A549 (cell line): ENCODE measurements at regions not wholly inside any gene's neighbourhood (a gene's known extent, or its start where the extent isn't known, plus 50 kb on each side); places are given as distances from the start of the nearest gene placed in this dataset.
"Not testable (repeated sequence)": the region's sequence is repeated elsewhere in the genome, so short reads cannot be mapped to it uniquely, and the experiment has no call there.

Experiments used
- ATAC-seq, 2 experiments: fragments of 200-7000 bp in 1 of 2; fragments of >200 bp in 1 of 2; cut with Nextera tagmentation in 1 of 2; cut with Tn5 transposase in 1 of 2; 3 replicates each; pipeline versions ENCODE4 v1.8.0 to v1.9.1; 2018 to 2020; ENCODE audit warnings: mild to moderate bottlenecking in 1 of 2, moderate library complexity in 1 of 2
- CTCF ChIA-PET: fragments of 300-600 bp; sonication (Branson Sonifier 250); formaldehyde crosslinking; extraction: SDS; loops from one replicate; lab custom pipeline; 2021; ENCODE audit warnings: antibody characterized with exemption, inconsistent platforms; lab: Yijun Ruan, JAX
- POLR2A ChIA-PET: fragments of 350-600 bp; formaldehyde crosslinking; extraction: SDS; loops from one replicate; lab custom pipeline; 2021; ENCODE audit warnings: antibody characterized with exemption, inconsistent platforms; lab: Yijun Ruan, JAX
- DNase-seq, 2 experiments: peaks; one replicate each; pipeline versions ENCODE4 v3.0.0 to v3.0.0-alpha.2; 2011 to 2016; ENCODE audit warnings: low read depth in 1 of 2, low spot score in 1 of 2
- FAIRE-seq: peaks from 2 replicates; lab custom pipeline; 2011; peaks lifted over from hg19 to GRCh38; lab: Jason Lieb, UNC
- H3K27ac ChIP-seq, 2 experiments: fragments of >200 bp; sonication (Bioruptor Twin); formaldehyde crosslinking; 3 replicates each; pipeline ENCODE4 v1.5.1; 2016 to 2017
- H3K4me1 ChIP-seq: fragments of >200 bp; sonication (Bioruptor Twin); formaldehyde crosslinking; 3 replicates; pipeline ENCODE4 v1.6.1; 2016
- H3K4me2 ChIP-seq: fragments of >200 bp; sonication (Bioruptor Twin); formaldehyde crosslinking; 3 replicates; pipeline ENCODE4 v1.6.1; 2016
- H3K4me3 ChIP-seq: fragments of >200 bp; sonication (Bioruptor Twin); formaldehyde crosslinking; 3 replicates; pipeline ENCODE4 v1.5.1; 2016
- H3K9me3 ChIP-seq: fragments of >200 bp; sonication (Bioruptor Twin); formaldehyde crosslinking; 3 replicates; pipeline ENCODE4 v1.6.1; 2016
- CHD2 ChIP-seq: fragments of 150-350 bp; IDR thresholded peaks from 2 replicates; pipeline ENCODE4 v1.6.1; 2014; ENCODE audit warnings: low read length; ENCODE audit not compliant: partially characterized antibody
- E2F6 ChIP-seq: IDR thresholded peaks from 2 replicates; pipeline ENCODE4 v1.6.1; 2012; ENCODE audit warnings: low read depth, borderline replicate concordance
- FOSB ChIP-seq: fragments of 250-450 bp; sonication (Bioruptor Pico); IDR thresholded peaks from 2 replicates; pipeline ENCODE4 v1.5.0; 2020; ENCODE audit warnings: mild to moderate bottlenecking, moderate library complexity
- FOSL2 ChIP-seq, 2 experiments: fragments of 450-650 bp in 1 of 2; fragments of >200 bp in 1 of 2; sonication (Bioruptor Twin) in 1 of 2; formaldehyde crosslinking; IDR thresholded peaks; 2 replicates each; pipeline versions ENCODE4 v1.5.0 to v1.6.1; 2016 to 2020; ENCODE audit warnings: mild to moderate bottlenecking in 1 of 2, moderate library complexity in 1 of 2
- HES2 ChIP-seq: fragments of >200 bp; sonication (Bioruptor Twin); formaldehyde crosslinking; IDR thresholded peaks from 2 replicates; pipeline ENCODE4 v1.6.1; 2016
- JUN ChIP-seq, 2 experiments: fragments of >200 bp; sonication (Bioruptor Twin); formaldehyde crosslinking; IDR thresholded peaks; 2 replicates in 1 of 2; 3 replicates in 1 of 2; pipeline ENCODE4 v1.6.1; 2016 to 2017
- MAFK ChIP-seq: fragments of 450-650 bp; IDR thresholded peaks from 2 replicates; pipeline ENCODE4 v1.6.1; 2014; ENCODE audit not compliant: partially characterized antibody
- MAX ChIP-seq: IDR thresholded peaks from 2 replicates; pipeline ENCODE4 v1.6.1; 2012
- MYC ChIP-seq: IDR thresholded peaks from 2 replicates; pipeline ENCODE4 v1.6.1; 2012; ENCODE audit warnings: mild to moderate bottlenecking, inconsistent platforms, low read length, improper control_type of control experiment, borderline replicate concordance
- NFE2L2 ChIP-seq: fragments of 150-350 bp; conservative IDR thresholded peaks from 2 replicates; pipeline ENCODE4 v1.6.1; 2014; ENCODE audit warnings: low read length
- PBX3 ChIP-seq: IDR thresholded peaks from 2 replicates; pipeline ENCODE4 v1.6.1; 2012
- PHF8 ChIP-seq: fragments of 200-600 bp; sonication (generic); IDR thresholded peaks from 2 replicates; pipeline ENCODE4 v1.6.1; 2016; ENCODE audit warnings: low read depth, mild to moderate bottlenecking, antibody characterized with exemption, moderate library complexity, borderline replicate concordance
- POLR2A ChIP-seq: IDR thresholded peaks from 2 replicates; pipeline ENCODE4 v1.6.1; 2012; ENCODE audit warnings: mild to moderate bottlenecking, low read length
- RARB ChIP-seq: fragments of 250-450 bp; sonication (Bioruptor Pico); IDR thresholded peaks from 2 replicates; pipeline ENCODE4 v1.8.0; 2021; ENCODE audit warnings: mild to moderate bottlenecking, moderate library complexity
- SMC3 ChIP-seq: fragments of >200 bp; sonication (Bioruptor Twin); formaldehyde crosslinking; IDR thresholded peaks from 3 replicates; pipeline ENCODE4 v1.6.1; 2018; ENCODE audit warnings: inconsistent platforms
- TFCP2L1 ChIP-seq: fragments of 250-450 bp; sonication (Bioruptor Pico); IDR thresholded peaks from 2 replicates; pipeline ENCODE4 v1.5.0; 2021; ENCODE audit warnings: mild to moderate bottlenecking
- TP53 ChIP-seq: fragments of 250-450 bp; sonication (Bioruptor Pico); IDR thresholded peaks from 2 replicates; pipeline ENCODE4 v1.5.0; 2021; ENCODE audit warnings: mild to moderate bottlenecking, moderate library complexity
- ZFP36 ChIP-seq: fragments of 450-650 bp; IDR thresholded peaks from 2 replicates; pipeline ENCODE4 v1.6.1; 2014; ENCODE audit warnings: borderline replicate concordance; ENCODE audit not compliant: partially characterized antibody
- ZNF302 ChIP-seq: fragments of 250-450 bp; sonication (Bioruptor Pico); IDR thresholded peaks from 2 replicates; pipeline ENCODE4 v1.9.0; 2021; ENCODE audit warnings: inconsistent platforms, mild to moderate bottlenecking, moderate library complexity
- WGBS: methylation state at CpG from one replicate; pipeline ENCODE4 v1.1.6; 2017; ENCODE audit errors: missing lambda C conversion rate; 5-methylcytosine and 5-hydroxymethylcytosine counted together

DNA sequence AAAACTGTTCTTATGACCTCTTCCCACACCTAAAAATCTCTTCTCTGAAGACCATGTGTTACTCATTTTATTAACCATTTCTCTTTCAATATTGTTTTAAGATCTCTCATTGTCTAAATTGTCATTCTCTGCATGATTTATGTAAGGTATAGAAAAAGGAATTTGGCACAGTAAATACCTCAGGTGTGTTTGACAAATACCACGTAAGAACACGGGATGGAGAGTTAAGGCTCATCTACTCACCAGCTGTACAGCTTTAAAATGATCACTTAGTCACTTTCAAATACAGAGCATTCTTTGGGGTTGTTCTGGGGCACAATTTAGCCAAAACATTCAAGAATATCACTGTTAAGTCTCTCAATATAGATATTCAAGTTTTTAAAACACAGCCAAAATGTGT lies 627.1 kb downstream of the MCTP2 start:
- H3K4me1 ChIP-seq = no peaks in the 10 kb centered on the region
- CTCF ChIA-PET = no interaction called here
- POLR2A ChIA-PET = no interaction called here
- H3K4me3 ChIP-seq = no peak overlapping the region
- 1% methylated on average over 2 of the region's 2 CpGs for WGBS
- H3K27ac ChIP-seq = no peak overlapping the region
- DNase-seq (no peak), ATAC-seq (no peak), FAIRE-seq (no peak)
- no peak overlapping the region for H3K4me2 ChIP-seq
- TF ChIP-seq PBX3 (no peak), TP53 (CRISPR knock-in tag) (no peak), SMC3 (no peak), E2F6 (no peak), HES2 (no peak), FOSL2 (IDR thresholded peaks at IDR 0.05) (no peak), FOSL2 (CRISPR knock-in tag; IDR thresholded peaks at IDR 0.05) (no peak)
- H3K9me3 ChIP-seq = peaks cover 11% of the 10 kb centered on the region; the same call in 2 of the 3 replicates

DNA sequence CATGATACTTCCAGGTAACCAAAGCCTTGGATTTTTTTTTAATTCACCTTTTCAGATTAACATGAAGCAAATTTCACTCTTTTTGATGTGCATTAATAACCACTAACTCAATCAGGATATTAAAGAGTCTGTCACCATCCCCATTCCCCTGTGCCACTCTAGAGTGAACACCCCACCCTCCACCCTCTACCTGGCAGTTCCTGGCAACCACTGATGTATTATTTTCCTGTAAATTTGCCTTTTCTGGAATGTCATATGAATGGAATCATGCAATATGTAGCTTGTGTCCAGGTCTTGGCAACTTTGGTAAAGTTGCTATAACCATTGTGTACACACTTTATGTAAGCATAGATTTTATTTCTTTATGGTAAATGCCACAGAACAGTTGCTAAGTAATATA lies 627.6 kb downstream of the MCTP2 start:
- Histone ChIP-seq H3K4me3 (no peak overlapping the region), H3K4me2 (no peak overlapping the region), H3K4me1 (no peaks in the 10 kb centered on the region), H3K9me3 (peaks cover 11% of the 10 kb centered on the region; the same call in 2 of the 3 replicates), H3K27ac (no peak overlapping the region)
- no peak for TF ChIP-seq SMC3
- TF ChIP-seq MAFK = no peak
- no peak for TF ChIP-seq JUN (IDR thresholded peaks at IDR 0.05)
- TF ChIP-seq CHD2 = no peak
- TF ChIP-seq E2F6 = no peak
- no peak for TF ChIP-seq NFE2L2
- TF ChIP-seq PHF8 = no peak
- no peak for TF ChIP-seq ZNF302
- DNase-seq (no peak), ATAC-seq (no peak), FAIRE-seq (no peak)
- CTCF ChIA-PET = no interaction called here
- POLR2A ChIA-PET = no interaction called here

DNA sequence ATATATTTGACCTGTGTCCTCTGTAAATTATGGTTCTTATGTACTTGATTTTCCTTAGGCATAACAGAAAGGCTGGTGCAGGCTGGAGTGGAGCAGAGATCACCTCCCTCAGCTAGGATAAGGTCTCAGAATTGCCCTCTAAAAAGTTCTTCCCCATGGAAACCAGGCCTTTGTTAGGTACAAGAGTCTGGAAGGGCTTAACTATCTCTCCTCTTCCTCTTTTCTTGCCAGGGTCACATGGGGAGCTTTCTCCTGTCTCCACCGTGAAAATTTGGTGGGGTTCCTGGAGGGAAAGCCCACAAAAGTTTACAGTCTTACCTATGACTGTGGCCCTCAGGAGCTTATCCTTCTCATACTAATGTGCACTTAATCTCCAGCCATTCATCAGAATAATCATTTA lies 633.2 kb downstream of the MCTP2 start:
- 0% methylated on average over 1 of the region's 1 CpG for WGBS
- ChIA-PET CTCF (interaction anchor here (0.9 kb wide), 1 partner anchor 17 kb away, joined by 3 read pairs; no protein-coding TSS in a partner anchor), POLR2A (no interaction called here)
- Histone ChIP-seq H3K4me1 (no peaks in the 10 kb centered on the region), H3K4me3 (no peak overlapping the region), H3K9me3 (peaks cover 9% of the 10 kb centered on the region), H3K27ac (no peak overlapping the region), H3K4me2 (no peak overlapping the region)
- ATAC-seq = no peak
- FAIRE-seq = no peak
- DNase-seq = no peak
- TF ChIP-seq NFE2L2 = no peak

DNA sequence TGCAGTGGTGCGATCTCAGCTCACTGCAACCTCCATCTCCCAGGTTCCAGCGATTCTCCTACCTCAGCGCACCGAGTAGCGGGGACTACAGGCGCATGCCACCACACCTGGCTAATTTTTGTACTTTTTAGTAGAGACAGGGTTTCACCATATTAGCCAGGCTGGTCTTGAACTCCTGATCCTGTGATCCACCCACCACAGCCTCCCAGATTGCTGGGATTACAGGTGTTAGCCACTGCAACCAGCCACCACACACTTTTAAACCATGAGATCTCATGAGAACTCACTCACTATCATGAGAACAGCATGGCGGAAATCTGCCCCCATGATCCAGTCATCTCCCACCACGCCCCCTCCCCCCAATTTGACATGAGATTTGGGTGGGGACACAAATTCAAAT lies 636.9 kb downstream of the MCTP2 start:
- DNase-seq, H3K4me1 ChIP-seq, ATAC-seq, POLR2A ChIA-PET, FAIRE-seq, H3K4me3 ChIP-seq, H3K9me3 ChIP-seq, H3K27ac ChIP-seq, H3K4me2 ChIP-seq, CTCF ChIA-PET: not testable (repeated sequence)
- 36% methylated on average over 8 of the region's 8 CpGs for WGBS

DNA sequence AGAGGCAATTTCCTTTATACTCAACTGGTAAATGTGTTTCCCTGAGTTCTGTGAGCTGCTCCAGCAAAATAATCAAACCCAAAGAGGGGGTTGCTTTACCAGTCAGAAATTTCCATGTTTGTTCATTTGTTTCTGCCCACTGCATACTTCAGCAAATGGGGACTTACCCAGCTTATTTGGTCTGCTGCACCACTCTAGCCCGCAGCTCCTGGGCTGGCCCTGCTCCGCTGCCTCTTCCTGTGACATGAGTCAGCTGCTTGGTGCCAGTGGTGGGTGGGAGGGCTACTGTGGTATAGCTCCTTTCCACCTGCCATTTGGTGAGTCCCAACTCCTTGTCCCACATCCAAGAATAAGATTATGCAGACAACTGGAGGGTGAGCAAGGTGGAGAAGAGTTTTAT lies 644.2 kb downstream of the MCTP2 start:
- no peak for DNase-seq
- TF ChIP-seq ZFP36 (no peak), SMC3 (no peak), FOSB (CRISPR knock-in tag) (no peak), TFCP2L1 (CRISPR knock-in tag) (no peak), MAX (no peak), FOSL2 (IDR thresholded peaks at IDR 0.05) (no peak), FOSL2 (CRISPR knock-in tag; IDR thresholded peaks at IDR 0.05) (no peak), JUN (IDR thresholded peaks at IDR 0.05) (no peak), MYC (no peak), POLR2A (no peak), RARB (CRISPR knock-in tag) (no peak), E2F6 (no peak)
- TF ChIP-seq, all 56 proteins: peak for 0

More for the DNA sequence above, 644.2 kb downstream of the MCTP2 start:
- FAIRE-seq (no peak), ATAC-seq (no peak)
- 0% methylated on average over 2 of the region's 2 CpGs for WGBS
- no peak overlapping the region for H3K4me2 ChIP-seq
- H3K4me3 ChIP-seq = no peak overlapping the region
- H3K4me1 ChIP-seq = no peaks in the 10 kb centered on the region
- H3K27ac ChIP-seq = no peak overlapping the region
- CTCF ChIA-PET = no interaction called here
- POLR2A ChIA-PET = no interaction called here
- peaks cover 7% of the 10 kb centered on the region; the same call in 1 of the 3 replicates for H3K9me3 ChIP-seq
